ENCODE measurements at regions not wholly inside any gene's neighbourhood (a gene's known extent, or its start where the extent isn't known, plus 50 kb on each side); places are given as distances from the start of the nearest gene placed in this dataset.
"Not testable (repeated sequence)": the region's sequence is repeated elsewhere in the genome, so short reads cannot be mapped to it uniquely, and the experiment has no call there.

DNA sequence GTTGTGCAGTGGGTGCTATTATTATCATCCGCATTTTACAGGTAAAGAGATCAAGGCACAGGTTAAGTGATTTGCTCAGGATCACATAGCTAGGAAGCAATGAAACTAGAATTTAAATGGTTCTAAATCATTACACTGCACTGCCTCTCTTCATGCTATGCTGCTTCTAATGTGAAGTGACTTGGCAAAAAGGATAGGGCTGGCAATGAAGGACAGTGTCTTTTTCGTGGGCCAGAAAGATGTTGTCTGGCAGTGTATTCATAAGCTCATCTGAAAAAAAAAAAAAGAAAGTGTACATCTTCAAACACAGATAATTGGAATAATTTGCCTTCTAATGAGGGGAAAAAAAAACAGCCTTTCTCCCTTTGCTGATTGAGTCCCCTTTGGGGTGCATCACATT is 132.2 kb upstream of the FUNDC1 start:
- no peak for DNase-seq

DNA sequence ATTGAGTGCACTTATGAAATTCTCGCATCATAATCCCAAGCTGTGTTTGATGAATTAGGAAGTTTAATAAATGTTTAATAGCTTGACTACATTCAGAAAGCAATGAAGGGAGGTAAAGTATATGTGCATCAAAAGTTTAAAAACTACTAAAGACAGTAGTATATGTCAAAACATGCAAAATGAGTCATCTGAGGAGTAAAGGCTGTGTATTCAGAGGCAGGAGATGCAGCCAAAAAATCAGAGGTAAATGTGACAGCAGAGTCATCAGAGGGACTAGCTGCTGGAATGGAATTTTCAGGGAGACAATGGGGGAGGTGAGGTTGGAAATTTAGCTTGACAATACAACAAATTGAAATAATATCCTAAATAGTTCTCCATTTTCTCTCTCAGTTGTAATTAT is 127.0 kb upstream of the FUNDC1 start:
- DNase-seq: no peak

GRCh38 chrX:44667771-44668170 is 125.1 kb upstream of the FUNDC1 start:
- no peak for DNase-seq

DNA sequence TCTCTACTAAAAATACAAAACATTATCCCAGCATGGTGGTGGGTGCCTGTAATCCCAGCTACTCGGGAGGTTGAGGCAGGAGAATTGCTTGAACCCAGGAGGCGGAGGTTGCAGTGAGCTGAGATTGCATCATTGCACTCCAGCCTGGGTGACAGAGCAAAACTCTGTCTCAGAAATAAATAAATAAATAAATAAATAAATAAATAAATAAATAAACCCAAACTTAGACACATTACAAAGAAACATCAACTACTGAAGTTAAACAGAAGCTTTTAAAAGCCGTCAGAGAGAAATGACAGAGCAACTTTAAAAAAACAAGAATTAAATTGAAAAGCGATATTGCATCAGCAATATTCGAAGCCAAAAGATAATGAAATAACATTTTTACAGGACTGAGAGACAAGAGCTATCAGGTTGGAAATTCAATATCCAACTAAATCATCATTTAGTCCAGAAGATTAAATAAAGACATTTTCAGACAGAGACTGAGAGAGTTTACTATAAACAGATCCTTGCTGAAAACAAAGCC is 115.1 kb upstream of the FUNDC1 start:
- DNase-seq: not testable (repeated sequence)

- no peak for DNase-seq
These were observed 108.7 kb upstream of the FUNDC1 start for GRCh38 chrX:44651358-44651757.

GRCh38 chrX:44643723-44644122 is 101.1 kb upstream of the FUNDC1 start:
- no peak for DNase-seq

DNA sequence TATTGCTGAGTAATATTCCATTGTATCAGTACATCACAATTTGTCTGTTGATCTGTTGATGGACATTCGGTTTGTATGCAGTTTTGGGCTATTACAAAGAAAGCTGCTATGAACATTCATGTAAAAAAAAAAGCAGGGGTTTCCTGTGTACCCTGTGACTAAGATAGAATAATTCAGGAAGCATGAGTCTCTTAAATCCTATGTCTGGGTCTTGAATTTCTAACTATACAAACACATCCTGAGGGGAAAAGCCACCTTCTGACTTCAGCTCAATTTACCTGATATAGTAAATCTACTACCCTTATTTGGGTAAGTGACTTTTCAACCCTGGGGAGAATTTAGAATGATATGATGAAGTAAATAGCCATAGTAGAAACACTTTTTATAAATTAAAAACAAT is 94.6 kb upstream of the FUNDC1 start:
- DNase-seq: no peak

GRCh38 chrX:44621078-44621477 is 78.4 kb upstream of the FUNDC1 start:
- DNase-seq: no peak

GRCh38 chrX:44619039-44619438 is 76.4 kb upstream of the FUNDC1 start:
- no peak for DNase-seq

DNA sequence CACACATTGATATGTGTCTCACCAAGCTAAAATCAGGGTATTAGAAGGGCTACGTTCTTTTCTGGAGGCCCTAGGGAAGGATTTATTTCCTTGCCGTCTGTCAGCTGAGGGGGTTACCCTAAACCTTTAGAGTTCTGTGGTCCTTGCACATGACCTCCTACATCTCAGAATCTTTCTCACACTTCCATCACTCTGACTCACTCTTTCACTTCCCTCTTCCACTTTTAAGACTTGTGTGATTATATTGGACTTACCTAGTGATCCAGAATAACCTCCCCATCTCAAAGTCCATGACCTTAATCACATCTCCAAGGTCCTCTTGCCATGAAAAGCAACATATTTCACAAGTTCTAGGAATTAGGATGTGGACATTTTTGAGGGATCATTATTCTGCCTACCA is 53.6 kb upstream of the FUNDC1 start:
- no peak for DNase-seq

Measured in NCI-H1092 (cell line).